GM13977 (cell line): ENCODE measurements at regions not wholly inside any gene's neighbourhood (a gene's known extent, or its start where the extent isn't known, plus 50 kb on each side); places are given as distances from the start of the nearest gene placed in this dataset.

ENCODE experiments used
- DNase-seq: peaks from one replicate; pipeline ENCODE4 v3.0.0; 2012; ENCODE audit warnings: low spot score
- CTCF ChIP-seq: IDR thresholded peaks from 2 replicates; pipeline ENCODE4 v1.5.1; 2012; ENCODE audit warnings: mild to moderate bottlenecking, control low read depth; ENCODE audit not compliant: insufficient read depth; ENCODE audit errors: extremely low read depth, missing control alignments
- in situ Hi-C: fragments of 300-500 bp; cut with MboI; formaldehyde crosslinking; loops from one replicate; pipeline ENCODE4 v1.12.0; 2022; ENCODE audit warnings: low sequenced_read_pairs, low pct_unique_long_range_greater_than_20kb, mixed read lengths, inconsistent platforms; ENCODE audit not compliant: unreplicated experiment

- in situ Hi-C loops: no loop called here
- no peak for TF ChIP-seq CTCF
- DNase-seq: no peak
Measured at GRCh38 chr20:20888936-20889335, 176.5 kb upstream of the RALGAPA2 start.

GRCh38 chr20:20888266-20888656 is 175.8 kb upstream of the RALGAPA2 start:
- no peak for DNase-seq
- no peak for TF ChIP-seq CTCF
- in situ Hi-C loops: no loop called here

GRCh38 chr20:20887593-20888265 is 175.3 kb upstream of the RALGAPA2 start:
- no peak for TF ChIP-seq CTCF
- no peak for DNase-seq
- in situ Hi-C loops: no loop called here

GRCh38 chr20:20881808-20882207 is 169.4 kb upstream of the RALGAPA2 start:
- no peak for TF ChIP-seq CTCF
- in situ Hi-C loops: no loop called here
- no peak for DNase-seq

GRCh38 chr20:20877079-20877478 is 164.6 kb upstream of the RALGAPA2 start:
- no peak for TF ChIP-seq CTCF
- DNase-seq: no peak
- in situ Hi-C loops: no loop called here

- in situ Hi-C loops: no loop called here
- no peak for TF ChIP-seq CTCF
- DNase-seq: no peak
Measured at GRCh38 chr20:20875716-20876115, 163.3 kb upstream of the RALGAPA2 start.
